WTC11 (cell line): ENCODE measurements at regions not wholly inside any gene's neighbourhood (a gene's known extent, or its start where the extent isn't known, plus 50 kb on each side); places are given as distances from the start of the nearest gene placed in this dataset.

Source experiments
- ATAC-seq: fragments of 200-7000 bp; cut with Tn5 transposase; 2 replicates; pipeline ENCODE4 v1.10.0; 2021; ENCODE audit warnings: mild to moderate bottlenecking, moderate library complexity
- CTCF ChIA-PET: fragments of 300-600 bp; sonication (Branson Sonifier 250); formaldehyde crosslinking; loops from one replicate; lab custom pipeline; 2021; ENCODE audit warnings: antibody characterized with exemption; lab: Charles Lee
- POLR2A ChIA-PET: fragments of 350-600 bp; sonication (Branson Sonifier 250); formaldehyde crosslinking; loops from one replicate; lab custom pipeline; 2021; ENCODE audit warnings: antibody characterized with exemption; lab: Charles Lee
- DNase-seq: peaks from one replicate; pipeline ENCODE4 v3.0.0; 2021; ENCODE audit warnings: low spot score
- H3K27ac Mint-ChIP-seq: 2 replicates; pipeline ENCODE4 v1.8.0; 2021; ENCODE audit warnings: mixed read lengths
- H3K27me3 Mint-ChIP-seq: 2 replicates; pipeline ENCODE4 v1.8.0; 2021; ENCODE audit warnings: low read depth, mild to moderate bottlenecking, moderate library complexity, mixed read lengths
- H3K36me3 Mint-ChIP-seq: 2 replicates; pipeline ENCODE4 v1.8.0; 2021; ENCODE audit warnings: mixed read lengths
- H3K4me1 Mint-ChIP-seq: 2 replicates; pipeline ENCODE4 v1.8.0; 2022; ENCODE audit warnings: mixed read lengths
- H3K4me3 Mint-ChIP-seq: 2 replicates; pipeline ENCODE4 v1.8.0; 2021; ENCODE audit warnings: mild to moderate bottlenecking, moderate library complexity, mixed read lengths
- H3K9me3 Mint-ChIP-seq: 2 replicates; pipeline ENCODE4 v1.8.0; 2021; ENCODE audit warnings: mixed read lengths
- CBFB ChIP-seq: sonication (generic); formaldehyde crosslinking; IDR thresholded peaks from 2 replicates; pipeline ENCODE4 v1.8.1; 2022; ENCODE audit warnings: mild to moderate bottlenecking, low read depth, missing genetic modification reagents
- CREB1 ChIP-seq: sonication (generic); formaldehyde crosslinking; IDR thresholded peaks from 2 replicates; pipeline ENCODE4 v1.8.0; 2023; ENCODE audit warnings: mild to moderate bottlenecking, missing genetic modification reagents
- E2F5 ChIP-seq: sonication (generic); formaldehyde crosslinking; IDR thresholded peaks from 2 replicates; pipeline ENCODE4 v1.8.1; 2022; ENCODE audit warnings: mild to moderate bottlenecking, moderate library complexity, missing genetic modification reagents
- ERG ChIP-seq: fragments of 250-450 bp; sonication (Bioruptor Pico); IDR thresholded peaks from 2 replicates; pipeline ENCODE4 v1.8.0; 2021; ENCODE audit warnings: mild to moderate bottlenecking
- ESRRA ChIP-seq: sonication (generic); formaldehyde crosslinking; IDR thresholded peaks from 2 replicates; pipeline ENCODE4 v1.8.1; 2022; ENCODE audit warnings: mild to moderate bottlenecking, missing genetic modification reagents, borderline replicate concordance
- HMGXB4 ChIP-seq: sonication (generic); formaldehyde crosslinking; IDR thresholded peaks from 2 replicates; pipeline ENCODE4 v1.8.1; 2023; ENCODE audit warnings: mild to moderate bottlenecking, moderate library complexity, missing genetic modification reagents
- MXD4 ChIP-seq: fragments of 250-450 bp; sonication (Bioruptor Pico); IDR thresholded peaks from 2 replicates; pipeline ENCODE4 v1.8.0; 2021; ENCODE audit warnings: mild to moderate bottlenecking, moderate library complexity, borderline replicate concordance
- NFATC4 ChIP-seq: fragments of 250-450 bp; sonication (Bioruptor Pico); IDR thresholded peaks from 2 replicates; pipeline ENCODE4 v1.9.0; 2021; ENCODE audit warnings: mild to moderate bottlenecking
- NFYB ChIP-seq: sonication (generic); formaldehyde crosslinking; conservative IDR thresholded peaks from 2 replicates; pipeline ENCODE4 v1.8.0; 2022; ENCODE audit warnings: low read depth, missing genetic modification reagents
- NR1H2 ChIP-seq: sonication (generic); formaldehyde crosslinking; IDR thresholded peaks from 2 replicates; pipeline ENCODE4 v1.9.0; 2021; ENCODE audit warnings: mild to moderate bottlenecking, moderate library complexity, missing genetic modification reagents
- RELA ChIP-seq: sonication (generic); formaldehyde crosslinking; IDR thresholded peaks from 2 replicates; pipeline ENCODE4 v1.8.1; 2022; ENCODE audit warnings: missing genetic modification reagents, mild to moderate bottlenecking, borderline replicate concordance
- SMAD4 ChIP-seq: sonication (generic); formaldehyde crosslinking; IDR thresholded peaks from 2 replicates; pipeline ENCODE4 v1.8.0; 2022; ENCODE audit warnings: mild to moderate bottlenecking, missing genetic modification reagents
- TEAD4 ChIP-seq: sonication (generic); formaldehyde crosslinking; IDR thresholded peaks from 2 replicates; pipeline ENCODE4 v1.8.0; 2022; ENCODE audit warnings: mild to moderate bottlenecking, missing genetic modification reagents
- TP53 ChIP-seq: sonication (generic); formaldehyde crosslinking; IDR thresholded peaks from 2 replicates; pipeline ENCODE4 v1.8.1; 2023; ENCODE audit warnings: mild to moderate bottlenecking, missing genetic modification reagents
- ZNF138 ChIP-seq: sonication (generic); formaldehyde crosslinking; conservative IDR thresholded peaks from 2 replicates; pipeline ENCODE4 v1.8.1; 2022; ENCODE audit warnings: mild to moderate bottlenecking, moderate library complexity, missing genetic modification reagents
- TF ChIP-seq, protein P1 (sequence below): sonication (generic); formaldehyde crosslinking; IDR thresholded peaks from 2 replicates; pipeline ENCODE4 v1.8.1; 2023; ENCODE audit warnings: mild to moderate bottlenecking, missing genetic modification reagents, moderate library complexity
- TF ChIP-seq, protein P2 (sequence below): sonication (generic); formaldehyde crosslinking; IDR thresholded peaks from 2 replicates; pipeline ENCODE4 v1.8.0; 2022; ENCODE audit warnings: mild to moderate bottlenecking, missing genetic modification reagents
- TF ChIP-seq, protein P3 (sequence below): sonication (generic); formaldehyde crosslinking; IDR thresholded peaks from 2 replicates; pipeline ENCODE4 v1.8.0; 2022; ENCODE audit warnings: mild to moderate bottlenecking, missing genetic modification reagents
- TF ChIP-seq, protein P4 (sequence below): fragments of 250-450 bp; sonication (Bioruptor Pico); IDR thresholded peaks from 2 replicates; pipeline ENCODE4 v2.1.2; 2022; ENCODE audit warnings: mild to moderate bottlenecking, moderate library complexity
- TF ChIP-seq, protein P5 (sequence below): fragments of 200-600 bp; IDR thresholded peaks from 2 replicates; pipeline ENCODE4 v1.8.0; 2022; ENCODE audit warnings: antibody characterized with exemption

DNA sequence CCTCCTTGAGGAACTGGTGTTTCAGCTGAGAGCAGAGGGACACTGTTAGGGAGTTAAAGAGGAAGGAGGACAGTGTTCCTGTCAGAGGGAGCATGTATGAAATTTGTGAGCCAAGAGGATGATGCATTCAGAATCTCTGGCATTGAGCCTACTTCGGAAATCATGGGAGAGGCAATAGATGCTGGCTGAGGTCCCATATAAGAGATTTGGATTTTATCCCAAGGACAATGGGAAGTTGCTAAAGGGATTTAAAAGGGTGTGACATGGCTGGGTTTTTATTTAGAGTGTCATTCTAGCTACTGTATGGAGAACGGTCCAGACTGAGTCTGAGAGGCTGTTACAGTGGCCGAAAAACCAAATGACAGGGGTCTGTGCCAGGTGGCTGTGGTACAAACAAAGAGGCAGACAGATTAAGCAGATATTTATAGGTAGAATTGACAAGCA, 403.2 kb upstream of the B3GALT2 start (continued):
- no peak for TF ChIP-seq CBFB (CRISPR knock-in tag)
- TF ChIP-seq, protein P1, sequence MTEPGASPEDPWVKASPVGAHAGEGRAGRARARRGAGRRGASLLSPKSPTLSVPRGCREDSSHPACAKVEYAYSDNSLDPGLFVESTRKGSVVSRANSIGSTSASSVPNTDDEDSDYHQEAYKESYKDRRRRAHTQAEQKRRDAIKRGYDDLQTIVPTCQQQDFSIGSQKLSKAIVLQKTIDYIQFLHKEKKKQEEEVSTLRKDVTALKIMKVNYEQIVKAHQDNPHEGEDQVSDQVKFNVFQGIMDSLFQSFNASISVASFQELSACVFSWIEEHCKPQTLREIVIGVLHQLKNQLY (CRISPR knock-in tag) = no peak
- TF ChIP-seq NFATC4 (CRISPR knock-in tag) = no peak
- TF ChIP-seq MXD4 = no peak
- TF ChIP-seq, protein P2, sequence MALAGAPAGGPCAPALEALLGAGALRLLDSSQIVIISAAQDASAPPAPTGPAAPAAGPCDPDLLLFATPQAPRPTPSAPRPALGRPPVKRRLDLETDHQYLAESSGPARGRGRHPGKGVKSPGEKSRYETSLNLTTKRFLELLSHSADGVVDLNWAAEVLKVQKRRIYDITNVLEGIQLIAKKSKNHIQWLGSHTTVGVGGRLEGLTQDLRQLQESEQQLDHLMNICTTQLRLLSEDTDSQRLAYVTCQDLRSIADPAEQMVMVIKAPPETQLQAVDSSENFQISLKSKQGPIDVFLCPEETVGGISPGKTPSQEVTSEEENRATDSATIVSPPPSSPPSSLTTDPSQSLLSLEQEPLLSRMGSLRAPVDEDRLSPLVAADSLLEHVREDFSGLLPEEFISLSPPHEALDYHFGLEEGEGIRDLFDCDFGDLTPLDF (CRISPR knock-in tag) = no peak
- TF ChIP-seq ERG (CRISPR knock-in tag) = no peak
- no peak for TF ChIP-seq HMGXB4 (CRISPR knock-in tag)
- no peak for TF ChIP-seq TP53
- TF ChIP-seq NR1H2 = no peak
- TF ChIP-seq E2F5 = no peak
- TF ChIP-seq ESRRA (CRISPR knock-in tag) = no peak
- no peak for TF ChIP-seq RELA (CRISPR knock-in tag)
- no peak for TF ChIP-seq SMAD4 (CRISPR knock-in tag)

DNA sequence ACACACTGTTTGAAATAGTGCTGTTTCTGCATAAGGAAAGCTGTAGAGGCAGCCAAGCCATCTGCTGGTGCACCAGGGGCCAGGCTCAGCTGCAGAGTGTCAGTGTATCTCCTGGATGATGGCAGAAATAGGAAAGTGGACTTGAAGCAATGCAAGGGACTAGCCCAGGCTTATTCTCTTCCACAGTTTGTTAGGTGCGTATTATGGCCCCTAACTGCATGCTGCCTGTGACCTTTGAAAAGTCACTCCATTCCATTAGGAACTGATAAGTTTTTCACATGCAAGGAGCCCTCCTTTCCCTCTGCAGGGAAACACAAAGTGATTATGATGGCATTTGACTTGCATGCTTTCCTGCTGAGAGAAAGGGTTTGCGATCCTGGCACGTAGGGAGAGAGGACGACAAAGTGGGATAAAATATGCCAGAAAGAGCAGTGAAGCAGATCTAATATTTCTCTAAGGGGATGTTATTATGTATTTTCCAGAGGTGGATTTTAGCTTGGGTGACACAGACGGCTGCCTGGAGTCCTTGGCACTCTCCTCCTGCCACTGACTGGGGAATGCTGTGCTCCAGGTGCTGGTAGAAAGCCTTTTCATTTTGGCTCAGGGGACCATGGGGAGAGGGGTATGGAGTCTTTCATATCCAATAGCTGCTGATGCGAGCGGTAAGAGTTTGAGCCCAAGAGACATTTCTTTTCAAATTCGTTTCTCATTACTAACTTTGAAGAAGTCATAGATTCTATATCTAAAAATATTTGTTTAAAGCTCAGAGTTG, 402.1 kb upstream of the B3GALT2 start:
- ChIA-PET CTCF (no interaction called here), POLR2A (no interaction called here)
- Mint-ChIP-seq H3K27me3 (peaks cover 2% of the 10 kb centered on the region), H3K4me3 (peak overlapping the region; percentile 47), H3K9me3 (no peaks in the 10 kb centered on the region), H3K27ac (peak overlapping the region; percentile 11; the same call in 1 of the 2 replicates), H3K36me3 (no peaks in the 10 kb centered on the region), H3K4me1 (peaks cover 55% of the 10 kb centered on the region)
- no peak for DNase-seq
- 0 out of 2 replicates have a peak, but pooled peaks have one; percentile 28 for TF ChIP-seq ZNF138 (CRISPR knock-in tag)
- no peak for TF ChIP-seq CREB1 (CRISPR knock-in tag)
- peak; percentile 84 for ATAC-seq

DNA sequence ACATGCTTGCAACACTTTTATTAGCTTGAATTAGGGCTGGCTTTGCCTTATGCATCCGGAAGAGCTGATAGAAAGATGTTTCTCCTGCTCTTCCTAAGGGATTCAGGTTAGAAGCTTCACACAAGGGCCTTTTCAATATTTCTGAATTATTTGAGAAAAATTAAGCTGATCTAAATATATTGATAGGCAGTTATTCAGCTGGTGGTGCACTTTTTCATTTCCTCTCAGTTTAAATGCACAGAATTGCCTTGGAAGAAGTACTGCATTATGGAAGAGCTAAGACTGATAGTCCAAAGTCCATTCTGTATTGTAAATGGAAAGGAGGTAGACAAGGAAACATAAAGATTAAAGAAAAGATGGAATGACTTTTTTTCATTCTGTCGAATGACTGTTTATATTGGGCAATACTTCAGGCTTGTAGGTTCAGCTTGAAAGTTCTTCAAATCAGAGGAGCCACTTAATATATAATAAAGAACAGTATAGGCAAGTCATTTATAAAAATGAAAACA, 398.4 kb upstream of the B3GALT2 start:
- no peak for ATAC-seq
- TF ChIP-seq, protein P3, sequence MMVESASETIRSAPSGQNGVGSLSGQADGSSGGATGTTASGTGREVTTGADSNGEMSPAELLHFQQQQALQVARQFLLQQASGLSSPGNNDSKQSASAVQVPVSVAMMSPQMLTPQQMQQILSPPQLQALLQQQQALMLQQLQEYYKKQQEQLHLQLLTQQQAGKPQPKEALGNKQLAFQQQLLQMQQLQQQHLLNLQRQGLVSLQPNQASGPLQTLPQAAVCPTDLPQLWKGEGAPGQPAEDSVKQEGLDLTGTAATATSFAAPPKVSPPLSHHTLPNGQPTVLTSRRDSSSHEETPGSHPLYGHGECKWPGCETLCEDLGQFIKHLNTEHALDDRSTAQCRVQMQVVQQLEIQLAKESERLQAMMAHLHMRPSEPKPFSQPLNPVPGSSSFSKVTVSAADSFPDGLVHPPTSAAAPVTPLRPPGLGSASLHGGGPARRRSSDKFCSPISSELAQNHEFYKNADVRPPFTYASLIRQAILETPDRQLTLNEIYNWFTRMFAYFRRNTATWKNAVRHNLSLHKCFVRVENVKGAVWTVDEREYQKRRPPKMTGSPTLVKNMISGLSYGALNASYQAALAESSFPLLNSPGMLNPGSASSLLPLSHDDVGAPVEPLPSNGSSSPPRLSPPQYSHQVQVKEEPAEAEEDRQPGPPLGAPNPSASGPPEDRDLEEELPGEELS = no peak
- no peak for TF ChIP-seq TEAD4 (CRISPR knock-in tag)
- TF ChIP-seq NFYB = no peak
- TF ChIP-seq, protein P4, sequence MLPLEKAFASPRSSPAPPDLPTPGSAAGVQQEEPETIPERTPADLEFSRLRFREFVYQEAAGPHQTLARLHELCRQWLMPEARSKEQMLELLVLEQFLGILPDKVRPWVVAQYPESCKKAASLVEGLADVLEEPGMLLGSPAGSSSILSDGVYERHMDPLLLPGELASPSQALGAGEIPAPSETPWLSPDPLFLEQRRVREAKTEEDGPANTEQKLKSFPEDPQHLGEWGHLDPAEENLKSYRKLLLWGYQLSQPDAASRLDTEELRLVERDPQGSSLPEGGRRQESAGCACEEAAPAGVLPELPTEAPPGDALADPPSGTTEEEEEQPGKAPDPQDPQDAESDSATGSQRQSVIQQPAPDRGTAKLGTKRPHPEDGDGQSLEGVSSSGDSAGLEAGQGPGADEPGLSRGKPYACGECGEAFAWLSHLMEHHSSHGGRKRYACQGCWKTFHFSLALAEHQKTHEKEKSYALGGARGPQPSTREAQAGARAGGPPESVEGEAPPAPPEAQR (CRISPR knock-in tag) = no peak
- TF ChIP-seq, protein P5, sequence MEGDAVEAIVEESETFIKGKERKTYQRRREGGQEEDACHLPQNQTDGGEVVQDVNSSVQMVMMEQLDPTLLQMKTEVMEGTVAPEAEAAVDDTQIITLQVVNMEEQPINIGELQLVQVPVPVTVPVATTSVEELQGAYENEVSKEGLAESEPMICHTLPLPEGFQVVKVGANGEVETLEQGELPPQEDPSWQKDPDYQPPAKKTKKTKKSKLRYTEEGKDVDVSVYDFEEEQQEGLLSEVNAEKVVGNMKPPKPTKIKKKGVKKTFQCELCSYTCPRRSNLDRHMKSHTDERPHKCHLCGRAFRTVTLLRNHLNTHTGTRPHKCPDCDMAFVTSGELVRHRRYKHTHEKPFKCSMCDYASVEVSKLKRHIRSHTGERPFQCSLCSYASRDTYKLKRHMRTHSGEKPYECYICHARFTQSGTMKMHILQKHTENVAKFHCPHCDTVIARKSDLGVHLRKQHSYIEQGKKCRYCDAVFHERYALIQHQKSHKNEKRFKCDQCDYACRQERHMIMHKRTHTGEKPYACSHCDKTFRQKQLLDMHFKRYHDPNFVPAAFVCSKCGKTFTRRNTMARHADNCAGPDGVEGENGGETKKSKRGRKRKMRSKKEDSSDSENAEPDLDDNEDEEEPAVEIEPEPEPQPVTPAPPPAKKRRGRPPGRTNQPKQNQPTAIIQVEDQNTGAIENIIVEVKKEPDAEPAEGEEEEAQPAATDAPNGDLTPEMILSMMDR = no peak

More for the DNA sequence above, 398.4 kb upstream of the B3GALT2 start:
- Mint-ChIP-seq H3K27ac (no peak overlapping the region), H3K36me3 (no peaks in the 10 kb centered on the region), H3K27me3 (peaks cover 2% of the 10 kb centered on the region), H3K4me3 (no peak overlapping the region), H3K9me3 (peaks cover 11% of the 10 kb centered on the region), H3K4me1 (peaks cover 26% of the 10 kb centered on the region)
- no peak for DNase-seq
- POLR2A ChIA-PET = no interaction called here
- CTCF ChIA-PET = no interaction called here
